ENCODE measurements at regions not wholly inside any gene's neighbourhood (a gene's known extent, or its start where the extent isn't known, plus 50 kb on each side); places are given as distances from the start of the nearest gene placed in this dataset.

DNA sequence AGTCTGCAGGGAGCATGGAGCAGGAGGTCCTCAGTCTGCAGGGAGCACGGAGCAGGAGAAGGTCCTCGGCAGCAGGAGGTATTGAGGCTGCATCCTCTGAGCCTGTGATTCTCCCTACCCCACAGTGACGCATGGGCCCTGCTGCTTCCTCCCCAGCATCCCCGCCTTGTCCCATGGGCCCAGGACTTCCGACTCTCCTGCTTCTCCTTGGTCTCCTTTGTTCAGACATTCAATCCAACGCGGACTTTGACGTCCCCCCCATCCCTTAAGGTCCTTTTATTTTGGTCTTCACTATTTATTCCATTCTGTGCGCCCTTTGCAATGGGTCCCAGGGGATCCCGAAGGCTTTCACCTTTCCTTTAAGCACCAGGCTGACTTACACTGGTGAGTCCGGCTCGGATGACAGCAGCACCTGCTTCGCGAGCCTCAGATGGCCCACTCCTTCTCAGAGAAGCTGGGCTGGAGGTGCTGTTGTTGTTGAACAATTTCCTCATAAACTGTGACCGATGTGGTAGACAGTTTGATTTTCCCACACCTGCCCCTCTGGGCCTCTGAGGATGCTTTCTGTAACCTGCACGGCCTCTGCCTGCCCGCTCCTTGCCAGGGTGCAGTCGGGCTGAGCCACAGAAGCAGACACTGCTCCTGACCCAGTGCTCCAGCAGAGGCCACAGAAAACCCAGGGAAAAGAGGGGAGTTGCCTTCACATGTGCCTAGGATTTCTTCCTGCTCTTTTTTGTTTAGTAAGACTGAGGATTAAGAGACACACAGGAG lies 407.2 kb upstream of the SHH start:
- DNase-seq = no peak

DNA sequence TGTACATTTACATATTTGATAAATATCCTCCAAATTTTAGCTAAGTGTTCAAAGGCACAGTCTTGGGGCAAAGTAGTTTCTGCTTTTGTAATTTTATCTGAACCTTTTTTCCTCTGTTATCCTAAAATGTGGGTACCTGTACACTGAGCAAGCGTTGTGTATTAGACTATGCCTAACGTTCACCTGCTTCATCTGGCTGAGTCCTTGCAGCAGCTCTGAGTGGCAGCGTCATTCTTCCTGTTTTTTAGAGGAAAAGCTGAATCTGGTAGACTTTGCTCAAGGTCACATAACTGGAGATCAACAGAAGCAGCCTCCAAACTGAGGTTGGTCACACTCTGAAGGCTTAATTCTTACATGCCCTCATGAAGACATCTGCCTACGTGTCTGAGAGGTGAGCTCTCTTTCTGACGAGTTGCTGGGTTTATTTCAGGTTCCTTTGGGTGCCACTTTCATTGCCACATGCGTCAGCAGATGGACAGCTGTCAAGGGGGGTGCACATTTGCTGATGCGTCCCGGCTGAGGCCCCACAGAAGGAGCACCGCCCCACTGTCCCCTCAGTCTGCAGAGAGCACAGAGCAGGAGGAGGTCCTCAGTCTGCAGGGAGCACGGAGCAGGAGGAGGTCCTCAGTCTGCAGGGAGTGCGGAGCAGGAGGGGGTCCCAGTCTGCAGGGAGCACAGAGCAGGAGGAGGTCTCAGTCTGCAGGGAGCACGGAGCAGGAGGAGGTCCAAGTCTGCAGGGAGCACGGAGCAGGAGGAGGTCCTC lies 406.5 kb upstream of the SHH start:
- no peak for DNase-seq

DNA sequence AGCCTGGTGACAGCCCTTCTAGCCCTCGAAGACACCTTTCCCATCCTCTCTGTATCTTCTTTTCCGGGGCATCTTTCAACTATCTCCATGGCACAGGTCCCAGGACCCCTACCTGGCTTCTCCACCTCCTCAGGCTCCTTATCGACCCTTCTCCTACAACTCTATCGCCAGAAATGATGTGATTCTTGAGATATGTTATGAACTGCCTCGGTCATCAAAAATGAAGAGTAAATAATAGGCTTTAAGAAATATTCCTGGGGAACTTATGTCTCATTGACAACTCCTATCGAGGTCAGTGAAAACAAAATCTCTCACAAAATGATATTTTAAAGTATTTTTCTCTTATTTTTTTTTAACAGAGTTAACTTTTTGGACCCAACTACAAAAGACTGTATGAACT lies 405.5 kb upstream of the SHH start:
- DNase-seq = no peak

- no peak for DNase-seq
These were observed 396.8 kb upstream of the SHH start for GRCh38 chr7:156209087-156209486.

GRCh38 chr7:156207306-156207705 lies 395.0 kb upstream of the SHH start:
- no peak for DNase-seq

DNA sequence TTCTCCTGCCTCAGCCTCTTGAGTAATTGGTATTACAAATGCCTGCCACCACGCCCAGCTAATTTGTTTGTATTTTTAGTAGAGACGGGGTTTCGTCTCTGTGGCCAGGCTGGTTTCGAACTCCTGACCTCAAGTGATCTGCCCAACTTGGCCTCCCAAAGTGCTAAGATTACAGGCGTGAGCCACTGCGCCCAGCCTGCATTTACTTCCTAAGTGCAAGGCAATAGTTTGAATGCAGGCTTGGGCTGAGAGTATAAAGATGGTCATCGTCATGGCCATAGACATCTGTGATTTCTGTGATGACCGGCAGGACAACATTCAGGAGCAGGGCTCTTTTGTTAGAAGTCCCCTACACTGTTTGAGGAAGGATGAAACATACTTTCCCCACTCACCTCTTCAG lies 393.9 kb upstream of the SHH start:
- no peak for DNase-seq

DNA sequence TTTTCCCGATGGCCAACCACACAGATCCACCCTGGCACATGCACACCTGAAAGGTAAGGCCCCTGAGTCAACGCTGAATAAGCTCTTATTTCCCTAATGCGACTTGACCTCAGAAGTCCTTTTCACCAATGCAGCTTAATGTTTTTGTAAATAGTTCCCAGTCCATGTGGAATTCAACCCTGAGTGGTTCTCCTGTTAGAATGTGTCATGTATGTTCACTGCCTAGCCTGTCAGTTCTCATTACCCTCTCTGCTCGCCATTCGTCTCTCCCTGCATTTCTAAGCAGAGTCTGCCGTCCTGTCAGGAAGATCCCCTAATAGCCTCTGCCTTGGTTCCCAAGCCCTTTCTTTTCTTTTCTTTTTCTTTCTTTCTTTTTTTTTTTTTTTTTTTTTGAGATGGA lies 392.6 kb upstream of the SHH start:
- no peak for DNase-seq

- no peak for DNase-seq
These were observed 391.7 kb upstream of the SHH start for GRCh38 chr7:156203923-156204322.

DNA sequence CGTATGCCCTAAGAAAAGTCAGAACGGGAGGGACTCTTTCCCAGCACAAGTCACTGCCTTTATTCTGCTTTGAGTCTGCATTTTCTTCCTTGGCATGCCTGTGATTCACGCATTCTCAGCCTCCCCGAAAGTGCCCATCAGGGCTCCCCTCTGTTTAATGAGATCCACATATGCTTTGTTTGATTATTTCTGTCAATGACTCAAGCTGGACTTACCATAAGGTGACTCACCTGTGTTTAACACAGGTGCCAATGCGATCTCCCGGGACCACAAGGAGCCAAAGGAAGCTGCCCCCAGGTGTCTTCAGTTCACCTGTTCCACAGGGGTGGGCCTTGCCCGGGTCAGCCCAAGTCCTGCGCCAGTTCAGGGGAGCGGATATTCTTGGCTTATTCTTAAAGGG lies 386.0 kb upstream of the SHH start:
- DNase-seq = no peak

GRCh38 chr7:156196649-156197048 lies 384.4 kb upstream of the SHH start:
- DNase-seq = no peak

- DNase-seq = no peak
These were observed 383.0 kb upstream of the SHH start for GRCh38 chr7:156195276-156195675.

GRCh38 chr7:156194813-156195212 lies 382.6 kb upstream of the SHH start:
- peak; percentile 65 for DNase-seq

DNA sequence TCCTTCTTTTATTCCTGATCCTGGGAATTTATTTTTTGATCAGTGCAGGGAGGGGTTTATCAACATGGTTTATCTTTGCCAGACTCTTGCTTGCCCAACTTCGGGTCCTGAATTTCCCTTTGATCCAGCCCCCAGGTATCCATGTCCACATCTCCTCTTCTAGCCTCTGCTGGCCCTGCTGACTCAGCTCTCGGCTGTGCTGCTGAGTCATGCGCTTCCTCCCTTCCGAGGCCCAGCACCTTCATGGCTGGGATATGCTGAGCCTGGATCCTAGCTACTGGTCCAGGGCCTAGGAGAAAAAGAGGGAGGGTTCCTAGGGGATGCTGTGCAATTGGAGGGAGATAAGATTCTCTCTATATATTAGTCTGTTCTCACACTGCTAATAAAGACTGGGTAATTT lies 380.7 kb upstream of the SHH start:
- DNase-seq = no peak

- no peak for DNase-seq
These were observed 378.8 kb upstream of the SHH start for GRCh38 chr7:156191090-156191489.

GRCh38 chr7:156185076-156185475 lies 372.8 kb upstream of the SHH start:
- DNase-seq = no peak

GRCh38 chr7:156184164-156184563 lies 371.9 kb upstream of the SHH start:
- DNase-seq = no peak

DNA sequence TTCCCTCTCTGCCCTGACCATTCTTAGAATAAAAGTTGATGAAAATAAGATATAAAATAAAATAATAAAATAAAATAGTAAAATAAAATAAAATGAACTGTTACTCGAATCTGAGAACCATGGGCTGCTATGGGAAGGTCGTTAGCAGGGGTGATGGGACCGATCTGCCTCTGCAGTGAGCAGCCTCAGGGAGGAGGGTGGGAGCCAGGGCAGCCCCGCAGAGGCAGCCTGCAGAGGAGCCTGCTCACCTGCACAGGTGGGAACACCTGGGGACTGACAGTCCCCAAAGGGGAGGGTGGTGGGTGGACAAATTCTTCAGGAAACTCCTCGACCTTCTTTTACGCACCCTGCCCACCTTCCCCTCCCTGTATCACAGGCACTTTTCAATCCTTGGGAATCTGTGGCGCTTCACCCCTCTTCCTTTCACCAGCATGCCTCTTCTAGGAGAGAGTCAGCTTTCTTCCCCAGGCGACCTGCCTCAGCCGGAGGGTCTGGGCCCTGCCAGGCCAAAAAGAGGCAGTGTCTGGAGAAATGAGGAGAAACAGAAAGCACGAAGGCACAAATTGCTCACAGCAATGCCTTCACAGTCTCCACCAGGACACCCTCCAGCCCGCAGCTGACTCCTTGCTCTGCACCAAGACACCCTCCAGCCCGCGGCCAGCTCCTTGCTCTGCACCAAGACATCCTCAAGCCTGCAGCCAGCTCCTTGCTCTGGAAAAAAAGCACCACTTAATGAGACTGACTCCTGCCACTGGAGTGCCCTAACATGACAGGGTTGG lies 368.4 kb upstream of the SHH start:
- no peak for DNase-seq

GRCh38 chr7:156179872-156180390 lies 367.7 kb upstream of the SHH start:
- no peak for DNase-seq

DNA sequence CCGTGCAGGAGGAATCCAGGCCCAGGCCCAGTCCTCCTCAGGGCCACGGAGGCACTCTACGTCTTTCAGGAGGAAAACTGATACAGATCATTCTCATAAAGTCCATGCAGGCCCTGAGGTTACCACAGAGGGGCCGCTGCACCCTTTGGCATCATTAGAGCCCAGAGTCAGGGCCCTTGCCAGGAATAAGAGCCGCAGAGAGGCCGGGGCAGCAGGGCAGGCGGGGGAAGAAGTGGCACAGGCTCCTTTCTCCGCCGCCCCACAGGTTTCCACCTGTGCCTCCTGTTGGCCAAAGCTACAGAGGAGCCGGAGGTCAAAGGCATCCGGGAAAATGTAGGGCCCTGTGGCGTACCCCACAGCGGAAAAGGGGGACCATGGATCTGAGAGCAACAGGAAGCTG lies 366.6 kb upstream of the SHH start:
- DNase-seq = no peak

GRCh38 chr7:156178214-156178613 lies 366.0 kb upstream of the SHH start:
- peak; percentile 28 for DNase-seq

GRCh38 chr7:156177422-156178055 lies 365.3 kb upstream of the SHH start:
- peak; percentile 85 for DNase-seq

- no peak for DNase-seq
These were observed 363.8 kb upstream of the SHH start for GRCh38 chr7:156176039-156176438.

GRCh38 chr7:156175003-156175402 lies 362.7 kb upstream of the SHH start:
- DNase-seq = no peak
